ENCODE measurements at regions not wholly inside any gene's neighbourhood (a gene's known extent, or its start where the extent isn't known, plus 50 kb on each side); places are given as distances from the start of the nearest gene placed in this dataset.
A peak's percentile ranks its signal among the peaks of the same experiment; 100 is the strongest.
"Not testable (repeated sequence)": the region's sequence is repeated elsewhere in the genome, so short reads cannot be mapped to it uniquely, and the experiment has no call there.

- no peak overlapping the region for H3K27ac Mint-ChIP-seq
- no peaks in the 10 kb centered on the region for H3K36me3 Mint-ChIP-seq
- peaks cover 28 to 32% (median 29%) of the 10 kb centered on the region in 3 donors for H3K4me1 Mint-ChIP-seq
- no peaks in the 10 kb centered on the region for H3K9me3 Mint-ChIP-seq
- peaks cover 2% of the 10 kb centered on the region for H3K27me3 Mint-ChIP-seq
- peak overlapping the region in 1 of 4 donors; percentile 46 for H3K4me3 Mint-ChIP-seq
Observed at GRCh38 chr12:4202487-4202886, 71.1 kb upstream of the CCND2 start.

- peak overlapping the region in 1 of 4 donors; percentile 33 for H3K4me3 Mint-ChIP-seq
- H3K4me1 Mint-ChIP-seq = peaks cover 28 to 32% (median 29%) of the 10 kb centered on the region in 3 donors
- peaks cover 2% of the 10 kb centered on the region for H3K27me3 Mint-ChIP-seq
- H3K27ac Mint-ChIP-seq = peak overlapping the region in 1 of 3 donors; percentile 32
- H3K36me3 Mint-ChIP-seq = no peaks in the 10 kb centered on the region
- H3K9me3 Mint-ChIP-seq = no peaks in the 10 kb centered on the region
Observed at GRCh38 chr12:4201333-4202100, 72.0 kb upstream of the CCND2 start.

GRCh38 chr12:4197922-4198763 lies 75.4 kb upstream of the CCND2 start:
- H3K9me3 Mint-ChIP-seq = no peaks in the 10 kb centered on the region
- peak overlapping the region in 1 of 4 donors; percentile 52 for H3K4me3 Mint-ChIP-seq
- H3K36me3 Mint-ChIP-seq = no peaks in the 10 kb centered on the region
- H3K27me3 Mint-ChIP-seq = peaks cover 3% of the 10 kb centered on the region
- H3K4me1 Mint-ChIP-seq = peaks cover 21 to 24% (median 23%) of the 10 kb centered on the region in 3 donors
- H3K27ac Mint-ChIP-seq = peak overlapping the region in 1 of 3 donors; percentile 44

- peaks cover 3% of the 10 kb centered on the region for H3K27me3 Mint-ChIP-seq
- no peak overlapping the region for H3K4me3 Mint-ChIP-seq
- H3K9me3 Mint-ChIP-seq = no peaks in the 10 kb centered on the region
- H3K4me1 Mint-ChIP-seq = peaks cover 9 to 12% (median 11%) of the 10 kb centered on the region in 3 donors
- H3K36me3 Mint-ChIP-seq = no peaks in the 10 kb centered on the region
- no peak overlapping the region for H3K27ac Mint-ChIP-seq
Observed at GRCh38 chr12:4196805-4197420, 76.6 kb upstream of the CCND2 start.

GRCh38 chr12:4194668-4195067 lies 78.9 kb upstream of the CCND2 start:
- Mint-ChIP-seq H3K4me1 (peaks cover 0 to 3% (median 2%) of the 10 kb centered on the region in 3 donors), H3K27me3 (peaks cover 3% of the 10 kb centered on the region), H3K4me3 (no peak overlapping the region), H3K36me3 (no peaks in the 10 kb centered on the region), H3K27ac (no peak overlapping the region), H3K9me3 (no peaks in the 10 kb centered on the region)

- H3K27ac Mint-ChIP-seq = peak overlapping the region in 1 of 3 donors; percentile 74
Observed at GRCh38 chr12:4193821-4194220, 79.7 kb upstream of the CCND2 start.

GRCh38 chr12:4191642-4192041 lies 81.9 kb upstream of the CCND2 start:
- no peak overlapping the region for H3K4me3 Mint-ChIP-seq
- no peaks in the 10 kb centered on the region for H3K9me3 Mint-ChIP-seq
- no peaks in the 10 kb centered on the region for H3K36me3 Mint-ChIP-seq
- peak overlapping the region in 1 of 3 donors; percentile 47 for H3K27ac Mint-ChIP-seq
- H3K4me1 Mint-ChIP-seq = peaks cover 0 to 3% (median 0%) of the 10 kb centered on the region in 3 donors
- peaks cover 1% of the 10 kb centered on the region for H3K27me3 Mint-ChIP-seq

More at GRCh38 chr12:4193821-4194220, 79.7 kb upstream of the CCND2 start:
- Mint-ChIP-seq H3K9me3 (no peaks in the 10 kb centered on the region), H3K4me3 (peak overlapping the region in 1 of 4 donors; percentile 1), H3K36me3 (no peaks in the 10 kb centered on the region), H3K4me1 (peaks cover 0 to 3% (median 2%) of the 10 kb centered on the region in 3 donors), H3K27me3 (peaks cover 3% of the 10 kb centered on the region)

GRCh38 chr12:4191149-4191548 lies 82.4 kb upstream of the CCND2 start:
- Mint-ChIP-seq H3K4me3 (no peak overlapping the region), H3K4me1 (peaks cover 0 to 3% (median 0%) of the 10 kb centered on the region in 3 donors), H3K36me3 (no peaks in the 10 kb centered on the region), H3K27me3 (peaks cover 1% of the 10 kb centered on the region), H3K9me3 (no peaks in the 10 kb centered on the region), H3K27ac (peak overlapping the region in 1 of 3 donors; percentile 47)

- H3K27ac Mint-ChIP-seq = no peak overlapping the region
- H3K27me3 Mint-ChIP-seq = no peaks in the 10 kb centered on the region
- H3K4me1 Mint-ChIP-seq = peaks cover 0 to 3% (median 0%) of the 10 kb centered on the region in 3 donors
- H3K4me3 Mint-ChIP-seq = no peak overlapping the region
- no peaks in the 10 kb centered on the region for H3K36me3 Mint-ChIP-seq
- no peaks in the 10 kb centered on the region for H3K9me3 Mint-ChIP-seq
Observed at GRCh38 chr12:4190366-4191063, 83.0 kb upstream of the CCND2 start.

GRCh38 chr12:4189721-4190120 lies 83.8 kb upstream of the CCND2 start:
- H3K27me3 Mint-ChIP-seq = no peaks in the 10 kb centered on the region
- H3K4me1 Mint-ChIP-seq = peaks cover 0 to 3% (median 0%) of the 10 kb centered on the region in 3 donors
- no peak overlapping the region for H3K27ac Mint-ChIP-seq
- no peak overlapping the region for H3K4me3 Mint-ChIP-seq
- H3K9me3 Mint-ChIP-seq = no peaks in the 10 kb centered on the region
- H3K36me3 Mint-ChIP-seq = no peaks in the 10 kb centered on the region

- Mint-ChIP-seq H3K9me3 (peaks cover 0 to 8% (median 7%) of the 10 kb centered on the region in 3 donors), H3K36me3 (no peaks in the 10 kb centered on the region), H3K27me3 (no peaks in the 10 kb centered on the region), H3K27ac (no peak overlapping the region), H3K4me3 (no peak overlapping the region), H3K4me1 (peaks cover 0 to 2% (median 0%) of the 10 kb centered on the region in 3 donors)
Observed at GRCh38 chr12:4187916-4188315, 85.6 kb upstream of the CCND2 start.

GRCh38 chr12:4187315-4187714 lies 86.2 kb upstream of the CCND2 start:
- peaks cover 2 to 14% (median 7%) of the 10 kb centered on the region in 3 donors for H3K9me3 Mint-ChIP-seq
- not testable (repeated sequence) for H3K27me3 Mint-ChIP-seq, H3K27ac Mint-ChIP-seq, H3K36me3 Mint-ChIP-seq, H3K4me1 Mint-ChIP-seq, H3K4me3 Mint-ChIP-seq

- peaks cover 2 to 14% (median 2%) of the 10 kb centered on the region in 3 donors for H3K9me3 Mint-ChIP-seq
- peaks cover 0 to 4% (median 3%) of the 10 kb centered on the region in 3 donors for H3K4me1 Mint-ChIP-seq
- H3K4me3 Mint-ChIP-seq = no peak overlapping the region
- peaks cover 2% of the 10 kb centered on the region for H3K27me3 Mint-ChIP-seq
- H3K36me3 Mint-ChIP-seq = no peaks in the 10 kb centered on the region
- peak overlapping the region in 1 of 3 donors; percentile 26 for H3K27ac Mint-ChIP-seq
Observed at GRCh38 chr12:4178424-4179170, 95.0 kb upstream of the CCND2 start.

- no peak overlapping the region for H3K4me3 Mint-ChIP-seq
- no peak overlapping the region for H3K27ac Mint-ChIP-seq
- H3K9me3 Mint-ChIP-seq = peaks cover 0 to 5% (median 0%) of the 10 kb centered on the region in 3 donors
- peaks cover 0 to 4% (median 3%) of the 10 kb centered on the region in 3 donors for H3K4me1 Mint-ChIP-seq
- no peaks in the 10 kb centered on the region for H3K36me3 Mint-ChIP-seq
- H3K27me3 Mint-ChIP-seq = peaks cover 2% of the 10 kb centered on the region
Observed at GRCh38 chr12:4177262-4177661, 96.3 kb upstream of the CCND2 start.

Measured in IgD-negative memory B cell (primary cell).